ENCODE measurements at regions not wholly inside any gene's neighbourhood (a gene's known extent, or its start where the extent isn't known, plus 50 kb on each side); places are given as distances from the start of the nearest gene placed in this dataset.
"Not testable (repeated sequence)": the region's sequence is repeated elsewhere in the genome, so short reads cannot be mapped to it uniquely, and the experiment has no call there.

DNA sequence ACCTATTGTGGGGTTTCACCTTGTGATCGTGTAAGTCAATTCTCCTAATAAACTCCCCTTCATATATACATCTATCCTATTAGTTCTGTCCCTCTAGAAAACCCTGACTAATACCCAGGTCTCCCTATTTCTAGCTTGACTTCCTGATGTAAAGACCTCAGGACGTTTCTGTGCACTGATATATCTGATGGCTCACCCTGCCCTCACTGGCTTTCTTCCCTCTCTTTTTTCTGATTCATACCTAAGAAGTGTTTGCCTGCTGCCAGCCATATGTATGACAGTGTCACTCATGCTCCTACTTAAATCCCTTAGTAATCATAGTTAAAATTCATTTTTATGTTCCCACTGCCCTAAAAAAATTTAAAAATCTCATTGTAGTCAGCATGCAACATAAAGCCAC is 124.8 kb upstream of the CCNG1 start:
- no peak overlapping the region for H3K4me3 ChIP-seq (replicated peaks in 1 of 2; ENCODE audit: low read depth in 2 of 2, low read length in 2 of 2)
- TF ChIP-seq, protein P1, sequence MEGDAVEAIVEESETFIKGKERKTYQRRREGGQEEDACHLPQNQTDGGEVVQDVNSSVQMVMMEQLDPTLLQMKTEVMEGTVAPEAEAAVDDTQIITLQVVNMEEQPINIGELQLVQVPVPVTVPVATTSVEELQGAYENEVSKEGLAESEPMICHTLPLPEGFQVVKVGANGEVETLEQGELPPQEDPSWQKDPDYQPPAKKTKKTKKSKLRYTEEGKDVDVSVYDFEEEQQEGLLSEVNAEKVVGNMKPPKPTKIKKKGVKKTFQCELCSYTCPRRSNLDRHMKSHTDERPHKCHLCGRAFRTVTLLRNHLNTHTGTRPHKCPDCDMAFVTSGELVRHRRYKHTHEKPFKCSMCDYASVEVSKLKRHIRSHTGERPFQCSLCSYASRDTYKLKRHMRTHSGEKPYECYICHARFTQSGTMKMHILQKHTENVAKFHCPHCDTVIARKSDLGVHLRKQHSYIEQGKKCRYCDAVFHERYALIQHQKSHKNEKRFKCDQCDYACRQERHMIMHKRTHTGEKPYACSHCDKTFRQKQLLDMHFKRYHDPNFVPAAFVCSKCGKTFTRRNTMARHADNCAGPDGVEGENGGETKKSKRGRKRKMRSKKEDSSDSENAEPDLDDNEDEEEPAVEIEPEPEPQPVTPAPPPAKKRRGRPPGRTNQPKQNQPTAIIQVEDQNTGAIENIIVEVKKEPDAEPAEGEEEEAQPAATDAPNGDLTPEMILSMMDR (IDR thresholded peaks at IDR 0.05; ENCODE audit: low read depth, low read length): no peak
- DNase-seq (ENCODE audit: low read depth in 2 of 2): no peak

DNA sequence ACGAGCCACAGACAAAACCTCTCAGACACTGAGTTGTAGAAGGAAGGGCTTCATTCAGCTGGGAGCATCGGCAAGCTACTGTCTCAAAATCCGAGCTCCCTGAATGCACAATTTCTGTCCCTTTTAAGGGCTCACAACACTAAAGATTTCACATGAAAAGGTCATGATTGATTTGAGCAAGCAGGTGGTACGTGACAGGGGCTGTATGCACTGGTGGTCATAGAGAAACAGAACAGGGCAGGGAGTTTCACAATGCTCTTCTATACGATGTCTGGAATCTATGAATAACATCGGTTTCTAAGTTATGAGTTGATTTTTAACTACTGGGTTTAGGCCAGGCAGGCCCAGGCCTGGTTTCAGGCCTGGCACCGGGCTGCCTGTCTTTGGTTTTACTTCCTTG is 124.3 kb upstream of the CCNG1 start:
- not testable (repeated sequence) for DNase-seq (ENCODE audit: low read depth in 2 of 2)

DNA sequence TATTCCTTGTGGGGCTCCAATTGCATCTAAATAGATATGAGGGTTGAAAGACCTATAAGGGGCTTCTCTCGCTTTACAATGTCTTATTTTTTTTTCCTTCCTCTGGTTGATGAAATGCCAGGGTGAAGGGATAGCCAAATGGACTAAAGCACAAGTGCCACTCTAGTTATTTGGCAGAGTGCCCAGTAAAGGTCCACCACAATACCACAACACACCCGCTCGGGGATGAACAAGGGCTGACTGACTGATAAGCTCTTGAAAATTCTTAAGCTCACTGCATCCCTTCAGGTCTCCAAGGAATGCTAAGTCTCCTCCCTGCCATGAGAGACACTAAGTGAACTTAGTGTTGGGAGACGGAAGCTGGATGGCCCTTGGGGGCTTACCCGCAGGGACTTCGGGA is 121.0 kb upstream of the CCNG1 start:
- not testable (repeated sequence) for DNase-seq (ENCODE audit: low read depth in 2 of 2); H3K4me3 ChIP-seq (replicated peaks in 1 of 2; ENCODE audit: low read depth in 2 of 2, low read length in 2 of 2)

More for the DNA sequence above, 124.3 kb upstream of the CCNG1 start:
- not testable (repeated sequence) for H3K4me3 ChIP-seq (replicated peaks in 1 of 2; ENCODE audit: low read depth in 2 of 2, low read length in 2 of 2)

DNA sequence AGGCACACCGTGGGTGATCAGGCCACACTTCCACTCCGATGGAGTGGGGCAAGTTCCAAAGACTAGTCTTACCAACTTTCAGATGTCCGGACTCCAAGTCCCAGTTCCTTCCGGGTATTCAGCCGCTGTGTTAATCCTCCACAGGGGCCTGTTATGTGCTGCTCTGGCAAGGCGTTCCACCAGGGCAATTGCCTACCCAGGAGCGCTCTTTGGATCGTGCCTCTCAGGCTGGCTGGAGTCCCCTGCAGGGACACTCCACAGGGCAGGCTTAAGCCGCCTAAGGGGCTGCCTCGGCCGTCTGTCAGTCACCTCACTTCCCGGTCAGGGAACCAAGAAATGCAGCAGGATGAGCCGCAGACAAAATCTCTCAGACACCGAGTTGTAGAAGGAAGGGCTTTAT is 118.7 kb upstream of the CCNG1 start:
- TF ChIP-seq, protein P1 (IDR thresholded peaks at IDR 0.05; ENCODE audit: low read depth, low read length): no peak
- no peak overlapping the region for H3K4me3 ChIP-seq (replicated peaks in 1 of 2; ENCODE audit: low read depth in 2 of 2, low read length in 2 of 2)
- DNase-seq (ENCODE audit: low read depth in 2 of 2): no peak

DNA sequence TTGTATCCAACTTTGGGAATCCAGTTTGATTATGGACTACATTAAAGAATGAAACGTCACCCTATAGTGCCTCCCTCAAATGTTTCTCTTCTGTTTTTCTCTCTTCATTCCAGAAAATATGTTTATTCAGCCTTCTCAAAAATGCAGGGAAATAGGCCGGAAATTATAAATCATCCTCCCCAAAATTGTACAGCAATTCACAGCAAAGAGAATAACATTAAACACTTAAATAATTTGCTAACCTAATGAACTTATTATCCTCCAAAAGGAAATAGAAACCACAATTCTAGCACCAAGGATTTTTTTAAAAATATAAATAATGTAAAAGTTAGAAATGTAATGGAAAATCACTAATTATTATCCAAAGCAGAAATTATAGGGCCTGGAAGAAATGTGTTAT is 115.9 kb upstream of the CCNG1 start:
- no peak for DNase-seq (ENCODE audit: low read depth in 2 of 2)
- TF ChIP-seq, protein P1 (IDR thresholded peaks at IDR 0.05; ENCODE audit: low read depth, low read length): no peak
- no peak overlapping the region for H3K4me3 ChIP-seq (replicated peaks in 1 of 2; ENCODE audit: low read depth in 2 of 2, low read length in 2 of 2)

DNA sequence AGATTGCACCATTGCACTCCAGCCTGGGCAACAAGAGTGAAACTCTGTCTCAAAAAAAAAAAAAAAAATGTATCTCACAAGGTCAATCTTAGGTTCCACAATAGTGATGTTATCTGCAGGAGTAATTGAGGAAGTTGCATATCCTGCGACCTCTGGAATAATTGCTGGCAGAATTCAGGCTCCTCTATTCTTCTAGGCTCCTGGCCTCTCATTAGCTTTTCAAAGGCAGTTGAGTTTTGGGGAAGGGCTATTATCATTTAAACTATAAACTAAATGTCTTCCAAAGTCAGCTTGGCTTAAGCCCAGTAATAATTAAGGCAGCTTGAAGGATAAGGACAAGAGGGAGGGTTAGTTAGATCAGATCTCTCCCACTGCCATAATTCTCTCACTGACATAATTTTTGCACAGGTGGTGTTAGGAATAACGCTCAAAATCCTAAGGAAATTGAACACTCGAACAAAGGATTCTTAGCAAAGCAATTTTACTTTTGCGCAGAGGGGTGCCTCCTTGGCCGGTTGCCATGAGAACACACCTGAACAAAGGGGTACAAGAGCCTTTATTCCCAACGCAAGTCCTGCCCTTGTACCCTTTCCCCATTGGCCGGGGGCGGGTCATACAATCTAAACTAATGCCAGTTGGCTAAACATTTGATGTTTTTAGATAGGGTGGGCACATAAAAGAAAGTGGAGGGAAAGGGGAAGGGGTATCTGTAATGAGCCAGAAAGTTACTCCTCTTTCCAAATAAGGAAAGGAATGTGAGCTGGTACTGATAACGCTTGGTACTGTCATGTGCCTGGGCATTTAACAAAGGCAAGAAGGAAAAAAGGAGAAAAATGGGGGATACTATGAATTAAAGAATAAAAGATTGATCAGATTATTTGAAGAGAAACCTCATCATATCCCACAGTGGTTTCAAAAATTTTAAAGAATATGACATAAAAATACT is 106.4 kb upstream of the CCNG1 start:
- TF ChIP-seq, protein P1 (IDR thresholded peaks at IDR 0.05; ENCODE audit: low read depth, low read length): no peak
- no peak overlapping the region for H3K4me3 ChIP-seq (replicated peaks in 1 of 2; ENCODE audit: low read depth in 2 of 2, low read length in 2 of 2)
- no peak for DNase-seq (ENCODE audit: low read depth in 2 of 2)

DNA sequence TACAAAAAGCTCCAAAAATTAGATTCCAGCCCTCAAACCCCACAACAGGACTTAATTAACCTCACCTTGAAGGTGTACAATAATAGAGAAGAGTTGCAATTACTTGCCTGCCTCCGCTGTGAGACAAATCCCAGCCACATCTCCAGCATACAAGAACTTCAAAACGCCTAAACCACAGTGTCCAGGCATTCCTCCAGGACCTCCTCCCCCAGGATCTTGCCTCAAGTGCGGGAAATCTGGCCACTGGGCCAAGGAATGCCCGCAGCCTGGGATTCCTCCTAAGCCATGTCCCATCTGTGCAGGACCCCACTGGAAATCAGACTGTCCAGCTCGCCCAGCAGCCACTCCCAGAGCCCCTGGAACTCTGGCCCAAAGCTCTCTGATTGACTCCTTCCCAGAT is 101.3 kb upstream of the CCNG1 start:
- not testable (repeated sequence) for H3K4me3 ChIP-seq (replicated peaks in 1 of 2; ENCODE audit: low read depth in 2 of 2, low read length in 2 of 2); DNase-seq (ENCODE audit: low read depth in 2 of 2)

DNA sequence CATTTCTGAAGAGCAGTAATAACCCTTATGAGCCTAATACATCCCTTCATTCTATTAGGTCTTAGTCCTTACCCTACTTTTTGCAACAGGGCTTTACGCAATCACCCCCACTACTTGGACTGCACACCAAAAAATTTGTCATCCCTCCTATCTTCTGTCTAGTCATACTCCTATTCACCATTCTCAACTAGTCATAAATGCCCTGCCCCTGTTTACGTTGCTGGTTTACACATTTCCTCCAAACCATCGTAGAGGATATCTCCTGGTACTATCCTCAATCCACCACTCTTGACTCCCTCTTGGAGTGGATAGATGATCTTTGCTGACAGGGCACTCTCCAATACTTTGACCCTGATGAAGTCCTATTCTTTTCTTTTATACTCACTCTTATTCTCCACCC is 98.2 kb upstream of the CCNG1 start:
- peak in 1 of 2 donors; percentile 4 for DNase-seq (ENCODE audit: low read depth in 2 of 2)
- H3K4me3 ChIP-seq (replicated peaks in 1 of 2; ENCODE audit: low read depth in 2 of 2, low read length in 2 of 2): no peak overlapping the region
- TF ChIP-seq, protein P1 (IDR thresholded peaks at IDR 0.05; ENCODE audit: low read depth, low read length): no peak

DNA sequence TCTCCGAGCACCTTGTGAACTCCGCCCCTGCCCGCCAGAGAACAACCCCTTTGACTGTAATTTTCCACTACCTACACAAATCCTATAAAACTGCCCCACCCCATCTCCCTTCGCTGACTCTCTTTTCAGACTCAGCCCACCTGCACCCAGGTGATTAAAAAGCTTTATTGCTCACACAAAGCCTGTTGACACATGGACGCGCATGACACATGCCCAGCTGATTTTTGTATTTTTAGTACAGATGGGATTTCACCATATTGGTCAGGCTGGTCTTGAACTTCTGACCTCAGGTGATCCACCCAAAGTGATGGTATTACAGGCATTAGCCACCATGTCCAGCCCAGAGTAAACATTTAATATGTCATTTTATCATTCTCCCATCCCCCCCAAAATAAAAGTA is 97.0 kb upstream of the CCNG1 start:
- DNase-seq (ENCODE audit: low read depth in 2 of 2); H3K4me3 ChIP-seq (replicated peaks in 1 of 2; ENCODE audit: low read depth in 2 of 2, low read length in 2 of 2): not testable (repeated sequence)

Measured in cardiac fibroblast (primary cell).